ENCODE measurements at regions not wholly inside any gene's neighbourhood (a gene's known extent, or its start where the extent isn't known, plus 50 kb on each side); places are given as distances from the start of the nearest gene placed in this dataset.

DNA sequence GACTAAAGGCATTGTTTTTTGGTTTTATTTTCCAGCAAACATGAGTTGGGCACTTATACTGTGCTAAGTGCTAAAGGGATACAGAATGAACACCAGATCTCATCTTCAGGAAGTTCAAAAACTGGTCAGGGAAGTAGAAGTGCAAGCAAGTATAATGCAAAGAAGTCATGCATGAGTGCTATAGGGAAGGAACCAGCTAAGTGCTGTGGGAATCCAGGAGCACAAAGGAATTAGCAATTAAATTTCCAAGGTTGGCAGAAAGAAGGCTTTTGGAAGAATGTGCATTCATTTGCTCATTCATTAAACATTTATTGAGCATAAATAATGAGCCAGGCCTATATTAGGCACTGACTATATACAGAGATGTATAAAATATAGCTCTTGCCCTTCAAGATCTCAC is 143.7 kb upstream of the ARHGAP42 start:
- TF ChIP-seq POLR2A (IDR thresholded peaks at IDR 0.05), result no peak
- TF ChIP-seq, protein P1, sequence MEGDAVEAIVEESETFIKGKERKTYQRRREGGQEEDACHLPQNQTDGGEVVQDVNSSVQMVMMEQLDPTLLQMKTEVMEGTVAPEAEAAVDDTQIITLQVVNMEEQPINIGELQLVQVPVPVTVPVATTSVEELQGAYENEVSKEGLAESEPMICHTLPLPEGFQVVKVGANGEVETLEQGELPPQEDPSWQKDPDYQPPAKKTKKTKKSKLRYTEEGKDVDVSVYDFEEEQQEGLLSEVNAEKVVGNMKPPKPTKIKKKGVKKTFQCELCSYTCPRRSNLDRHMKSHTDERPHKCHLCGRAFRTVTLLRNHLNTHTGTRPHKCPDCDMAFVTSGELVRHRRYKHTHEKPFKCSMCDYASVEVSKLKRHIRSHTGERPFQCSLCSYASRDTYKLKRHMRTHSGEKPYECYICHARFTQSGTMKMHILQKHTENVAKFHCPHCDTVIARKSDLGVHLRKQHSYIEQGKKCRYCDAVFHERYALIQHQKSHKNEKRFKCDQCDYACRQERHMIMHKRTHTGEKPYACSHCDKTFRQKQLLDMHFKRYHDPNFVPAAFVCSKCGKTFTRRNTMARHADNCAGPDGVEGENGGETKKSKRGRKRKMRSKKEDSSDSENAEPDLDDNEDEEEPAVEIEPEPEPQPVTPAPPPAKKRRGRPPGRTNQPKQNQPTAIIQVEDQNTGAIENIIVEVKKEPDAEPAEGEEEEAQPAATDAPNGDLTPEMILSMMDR (IDR thresholded peaks at IDR 0.05), result no peak
- H3K27me3 ChIP-seq, result no peaks in the 10 kb centered on the region
- ATAC-seq (no peak), DNase-seq (no peak)
- H3K9me3 ChIP-seq, result no peaks in the 10 kb centered on the region
- H3K36me3 ChIP-seq (replicated peaks in 1 of 2; ENCODE audit: insufficient read depth in 1 of 2, low read depth in 2 of 2), result no peaks in the 10 kb centered on the region
- no peaks in the 10 kb centered on the region for H3K4me1 ChIP-seq
- no peak overlapping the region for H3K27ac ChIP-seq
- intact Hi-C loops (cut with DNase I), result no loop called here
- no peak overlapping the region for H3K4me3 ChIP-seq

GRCh38 chr11:100545556-100545955 is 141.5 kb upstream of the ARHGAP42 start:
- intact Hi-C loops (cut with DNase I), result no loop called here
- Histone ChIP-seq H3K27me3 (no peaks in the 10 kb centered on the region), H3K4me3 (no peak overlapping the region), H3K36me3 (replicated peaks in 1 of 2; ENCODE audit: insufficient read depth in 1 of 2, low read depth in 2 of 2) (no peaks in the 10 kb centered on the region), H3K27ac (no peak overlapping the region), H3K4me1 (no peaks in the 10 kb centered on the region), H3K9me3 (no peaks in the 10 kb centered on the region)
- DNase-seq, result no peak
- WGBS, 2 donors, result 70 to 72% methylated on average over 2 of the region's 2 CpGs
- ATAC-seq, result no peak
- TF ChIP-seq, protein P1 (IDR thresholded peaks at IDR 0.05), result no peak
- TF ChIP-seq POLR2A (IDR thresholded peaks at IDR 0.05), result no peak

GRCh38 chr11:100545970-100546369 is 141.1 kb upstream of the ARHGAP42 start:
- intact Hi-C loops (cut with DNase I), result no loop called here
- DNase-seq (no peak), ATAC-seq (no peak)
- no peak overlapping the region for H3K27ac ChIP-seq
- no peaks in the 10 kb centered on the region for H3K9me3 ChIP-seq
- H3K36me3 ChIP-seq (replicated peaks in 1 of 2; ENCODE audit: insufficient read depth in 1 of 2, low read depth in 2 of 2), result no peaks in the 10 kb centered on the region
- 88 to 100% methylated on average over 1 of the region's 1 CpG for WGBS, 2 donors
- H3K4me3 ChIP-seq, result no peak overlapping the region
- no peaks in the 10 kb centered on the region for H3K27me3 ChIP-seq
- TF ChIP-seq, protein P1 (IDR thresholded peaks at IDR 0.05), result no peak
- no peak for TF ChIP-seq POLR2A (IDR thresholded peaks at IDR 0.05)
- H3K4me1 ChIP-seq, result no peaks in the 10 kb centered on the region

- Histone ChIP-seq H3K27me3 (no peaks in the 10 kb centered on the region), H3K36me3 (replicated peaks in 1 of 2; ENCODE audit: insufficient read depth in 1 of 2, low read depth in 2 of 2) (no peaks in the 10 kb centered on the region), H3K4me3 (no peak overlapping the region), H3K27ac (no peak overlapping the region), H3K4me1 (no peaks in the 10 kb centered on the region), H3K9me3 (no peaks in the 10 kb centered on the region)
- WGBS, 2 donors, result 94 to 100% methylated on average over 2 of the region's 2 CpGs
- intact Hi-C loops (cut with DNase I), result no loop called here
- no peak for TF ChIP-seq POLR2A (IDR thresholded peaks at IDR 0.05)
- TF ChIP-seq, protein P1 (IDR thresholded peaks at IDR 0.05), result no peak
- no peak for ATAC-seq
- no peak for DNase-seq
Observed at GRCh38 chr11:100546714-100547113, 140.4 kb upstream of the ARHGAP42 start.

DNA sequence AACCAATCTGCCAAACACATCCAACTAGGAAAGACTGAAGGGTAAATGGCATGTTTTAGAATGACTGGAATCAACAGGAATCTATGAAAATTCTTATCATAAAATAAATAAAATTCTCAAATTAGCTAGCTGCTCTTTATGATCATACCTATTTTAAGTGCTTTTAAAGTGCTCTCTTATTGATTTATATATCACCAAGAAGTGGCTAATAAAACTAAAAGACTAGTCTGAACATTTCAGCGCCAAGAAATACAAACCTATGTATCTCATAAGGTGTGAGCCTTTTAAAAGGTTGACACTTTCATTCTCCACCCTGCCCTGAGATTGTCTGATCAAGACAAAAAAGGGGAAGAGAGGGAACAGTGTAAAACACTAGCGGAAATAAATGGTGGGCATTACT is 136.8 kb upstream of the ARHGAP42 start:
- no peak for DNase-seq

More for the DNA sequence above, 136.8 kb upstream of the ARHGAP42 start:
- H3K9me3 ChIP-seq, result no peaks in the 10 kb centered on the region
- no peak overlapping the region for H3K4me3 ChIP-seq
- no peak for TF ChIP-seq POLR2A (IDR thresholded peaks at IDR 0.05)
- TF ChIP-seq, protein P1 (IDR thresholded peaks at IDR 0.05), result no peak
- intact Hi-C loops (cut with DNase I), result no loop called here
- ATAC-seq, result no peak
- no peaks in the 10 kb centered on the region for H3K4me1 ChIP-seq
- H3K27ac ChIP-seq, result no peak overlapping the region
- H3K36me3 ChIP-seq (replicated peaks in 1 of 2; ENCODE audit: insufficient read depth in 1 of 2, low read depth in 2 of 2), result no peaks in the 10 kb centered on the region
- no peaks in the 10 kb centered on the region for H3K27me3 ChIP-seq
- WGBS, 2 donors, result 92% methylated on average over 2 of the region's 2 CpGs
